GM13976 (cell line): ENCODE measurements at regions not wholly inside any gene's neighbourhood (a gene's known extent, or its start where the extent isn't known, plus 50 kb on each side); places are given as distances from the start of the nearest gene placed in this dataset.

ENCODE experiments used
- DNase-seq: peaks from one replicate; pipeline ENCODE4 v3.0.0; 2012; ENCODE audit warnings: low spot score
- CTCF ChIP-seq: IDR thresholded peaks from 2 replicates; pipeline ENCODE4 v1.5.1; 2012; ENCODE audit warnings: borderline replicate concordance, mild to moderate bottlenecking; ENCODE audit not compliant: insufficient read depth; ENCODE audit errors: extremely low read depth, missing control alignments, control extremely low read depth
- in situ Hi-C: fragments of 300-500 bp; cut with MboI; formaldehyde crosslinking; loops from one replicate; pipeline ENCODE4 v1.12.0; 2022; ENCODE audit warnings: low sequenced_read_pairs, mixed read lengths, inconsistent platforms; ENCODE audit not compliant: unreplicated experiment

- in situ Hi-C loops = no loop called here
- no peak for DNase-seq
- TF ChIP-seq CTCF = no peak
These were observed 310.7 kb downstream of the TNS1 start for GRCh38 chr2:217691920-217692666.

GRCh38 chr2:217691516-217691915, 311.3 kb downstream of the TNS1 start:
- no peak for DNase-seq
- in situ Hi-C loops = no loop called here
- TF ChIP-seq CTCF = no peak

GRCh38 chr2:217689053-217689452, 313.7 kb downstream of the TNS1 start:
- TF ChIP-seq CTCF = no peak
- in situ Hi-C loops = no loop called here
- DNase-seq = no peak

GRCh38 chr2:217688494-217688893, 314.3 kb downstream of the TNS1 start:
- no peak for DNase-seq
- TF ChIP-seq CTCF = no peak
- in situ Hi-C loops = no loop called here

GRCh38 chr2:217687771-217688170, 315.0 kb downstream of the TNS1 start:
- DNase-seq = no peak
- in situ Hi-C loops = no loop called here
- TF ChIP-seq CTCF = no peak

GRCh38 chr2:217685255-217685605, 317.6 kb downstream of the TNS1 start:
- no peak for TF ChIP-seq CTCF
- no peak for DNase-seq
- in situ Hi-C loops = no loop called here
